ENCODE measurements at regions not wholly inside any gene's neighbourhood (a gene's known extent, or its start where the extent isn't known, plus 50 kb on each side); places are given as distances from the start of the nearest gene placed in this dataset.
A peak's percentile ranks its signal among the peaks of the same experiment; 100 is the strongest.

GRCh38 chr6:126761854-126762253 is 356.6 kb upstream of the RSPO3 start:
- no peak for TF ChIP-seq POLR2A (IDR thresholded peaks at IDR 0.05; ENCODE audit: low read depth)
- no peak for DNase-seq (ENCODE audit: extremely low spot score)
- 59% methylated on average over 3 of the region's 3 CpGs for WGBS
- Histone ChIP-seq H3K4me3 (no peak overlapping the region), H3K4me1 (peaks cover 0 to 58% (median 48%) of the 10 kb centered on the region in 4 donors), H3K9me3 (no peaks in the 10 kb centered on the region), H3K27ac (replicated peaks in 1 of 4) (peak overlapping the region; percentile 66 to 82 (median 78)), H3K27me3 (no peaks in the 10 kb centered on the region), H3K36me3 (no peaks in the 10 kb centered on the region)
- intact Hi-C loops (cut with DNase I) = loop anchor here (10.0 kb wide), 2 partner anchors 97 to 343 kb away; no protein-coding TSS in a partner anchor

GRCh38 chr6:126764104-126764503 is 354.4 kb upstream of the RSPO3 start:
- peaks cover 0 to 74% (median 57%) of the 10 kb centered on the region in 4 donors for H3K4me1 ChIP-seq

GRCh38 chr6:126764671-126765070 is 353.8 kb upstream of the RSPO3 start:
- WGBS = 67% methylated on average over 4 of the region's 4 CpGs
- Histone ChIP-seq H3K4me1 (peaks cover 0 to 74% (median 57%) of the 10 kb centered on the region in 4 donors), H3K27ac (replicated peaks in 1 of 4) (peak overlapping the region; percentile 73 to 82 (median 78)), H3K27me3 (no peaks in the 10 kb centered on the region), H3K9me3 (no peaks in the 10 kb centered on the region), H3K4me3 (no peak overlapping the region), H3K36me3 (no peaks in the 10 kb centered on the region)
- intact Hi-C loops (cut with DNase I) = loop anchor here (10.0 kb wide), 2 partner anchors 100 to 340 kb away; no protein-coding TSS in a partner anchor
- TF ChIP-seq POLR2A (IDR thresholded peaks at IDR 0.05; ENCODE audit: low read depth) = no peak
- TF ChIP-seq CTCF (IDR thresholded peaks at IDR 0.05) = no peak
- no peak for TF ChIP-seq POLR2AphosphoS5 (IDR thresholded peaks at IDR 0.05)
- no peak for TF ChIP-seq EP300 (IDR thresholded peaks at IDR 0.05)
- DNase-seq (ENCODE audit: extremely low spot score) = no peak

More at GRCh38 chr6:126764104-126764503, 354.4 kb upstream of the RSPO3 start:
- 45% methylated on average over 4 of the region's 4 CpGs for WGBS
- Histone ChIP-seq H3K36me3 (no peaks in the 10 kb centered on the region), H3K4me3 (no peak overlapping the region), H3K27me3 (no peaks in the 10 kb centered on the region), H3K27ac (replicated peaks in 1 of 4) (peak overlapping the region; percentile 73 to 82 (median 78)), H3K9me3 (no peaks in the 10 kb centered on the region)
- DNase-seq (ENCODE audit: extremely low spot score) = no peak
- TF ChIP-seq POLR2A (IDR thresholded peaks at IDR 0.05; ENCODE audit: low read depth) (no peak), CTCF (IDR thresholded peaks at IDR 0.05) (no peak), EP300 (IDR thresholded peaks at IDR 0.05) (peak; percentile 91), POLR2AphosphoS5 (IDR thresholded peaks at IDR 0.05) (peak; percentile 78 to 82)
- intact Hi-C loops (cut with DNase I) = loop anchor here (10.0 kb wide), 2 partner anchors 99 to 341 kb away; no protein-coding TSS in a partner anchor

- intact Hi-C loops (cut with DNase I) = loop anchor here (10.0 kb wide), 2 partner anchors 102 to 338 kb away; no protein-coding TSS in a partner anchor
- Histone ChIP-seq H3K4me1 (peaks cover 0 to 80% (median 53%) of the 10 kb centered on the region in 4 donors), H3K36me3 (no peaks in the 10 kb centered on the region), H3K27ac (replicated peaks in 1 of 4) (peak overlapping the region in 2 of 4 donors; percentile 37 to 78), H3K27me3 (no peaks in the 10 kb centered on the region), H3K9me3 (no peaks in the 10 kb centered on the region), H3K4me3 (no peak overlapping the region)
- no peak for TF ChIP-seq POLR2A (IDR thresholded peaks at IDR 0.05; ENCODE audit: low read depth)
- TF ChIP-seq CTCF (IDR thresholded peaks at IDR 0.05) = no peak
- no peak for TF ChIP-seq EP300 (IDR thresholded peaks at IDR 0.05)
- no peak for TF ChIP-seq POLR2AphosphoS5 (IDR thresholded peaks at IDR 0.05)
- 74% methylated on average over 3 of the region's 3 CpGs for WGBS
- no peak for DNase-seq (ENCODE audit: extremely low spot score)
Observed at GRCh38 chr6:126766820-126767219, 351.7 kb upstream of the RSPO3 start.

- 66% methylated on average over 1 of the region's 1 CpG for whole genome bisulfite sequencing
- Histone ChIP-seq H3K4me1 (peaks cover 0 to 79% (median 49%) of the 10 kb centered on the region in 4 donors), H3K9me3 (no peaks in the 10 kb centered on the region), H3K27ac (replicated peaks in 1 of 4) (no peak overlapping the region), H3K4me3 (no peak overlapping the region), H3K36me3 (no peaks in the 10 kb centered on the region), H3K27me3 (no peaks in the 10 kb centered on the region)
- DNase-seq (ENCODE audit: extremely low spot score) = no peak
- TF ChIP-seq EP300 (IDR thresholded peaks at IDR 0.05) (no peak), CTCF (IDR thresholded peaks at IDR 0.05) (no peak), POLR2A (IDR thresholded peaks at IDR 0.05; ENCODE audit: low read depth) (no peak), POLR2AphosphoS5 (IDR thresholded peaks at IDR 0.05) (no peak)
- intact Hi-C loops (cut with DNase I) = loop anchor here (10.0 kb wide), 2 partner anchors 103 to 337 kb away; no protein-coding TSS in a partner anchor
Observed at GRCh38 chr6:126767711-126768110, 350.8 kb upstream of the RSPO3 start.
